ENCODE measurements at regions not wholly inside any gene's neighbourhood (a gene's known extent, or its start where the extent isn't known, plus 50 kb on each side); places are given as distances from the start of the nearest gene placed in this dataset.

GRCh38 chr6:168384045-168385036, 56.6 kb upstream of the SMOC2 start:
- no peak for DNase-seq

GRCh38 chr6:168385037-168385759, 55.8 kb upstream of the SMOC2 start:
- DNase-seq = no peak

- no peak for DNase-seq
Measured at GRCh38 chr6:168385858-168386735, 54.9 kb upstream of the SMOC2 start.

GRCh38 chr6:168386973-168387372, 54.0 kb upstream of the SMOC2 start:
- DNase-seq = no peak

GRCh38 chr6:168387426-168387825, 53.6 kb upstream of the SMOC2 start:
- DNase-seq = no peak

- no peak for DNase-seq
Measured at GRCh38 chr6:168387911-168388310, 53.1 kb upstream of the SMOC2 start.

- DNase-seq = no peak
Measured at GRCh38 chr6:168388641-168389633, 52.0 kb upstream of the SMOC2 start.

GRCh38 chr6:168390749-168391420, 50.1 kb upstream of the SMOC2 start:
- DNase-seq = no peak
